H1 (cell line): ENCODE measurements at regions not wholly inside any gene's neighbourhood (a gene's known extent, or its start where the extent isn't known, plus 50 kb on each side); places are given as distances from the start of the nearest gene placed in this dataset.

Source experiments
- ASH2L ChIP-seq: fragments of 200-600, 300-600 bp; sonication (generic); IDR thresholded peaks from one replicate; pipeline ENCODE4 v1.7.1; 2017; ENCODE audit warnings: low read length
- BCL11A ChIP-seq, 2 experiments: IDR thresholded peaks; one replicate each; pipeline ENCODE4 v1.6.1; 2011; ENCODE audit warnings: low read depth in 2 of 2, low read length in 2 of 2, mild to moderate bottlenecking in 2 of 2
- EP300 ChIP-seq, 2 experiments: IDR thresholded peaks; 1 replicate in 1 of 2; 2 replicates in 1 of 2; pipeline ENCODE4 v1.6.1; 2011 to 2012; ENCODE audit warnings: low read depth in 2 of 2, low read length in 2 of 2, mild to moderate bottlenecking in 2 of 2, borderline replicate concordance in 1 of 2, inconsistent platforms in 1 of 2, moderate library complexity in 1 of 2
- POU5F1 ChIP-seq: IDR thresholded peaks from 2 replicates; pipeline ENCODE4 v1.6.1; 2011; ENCODE audit warnings: low read depth, mild to moderate bottlenecking, low read length, moderate library complexity
- SP1 ChIP-seq: IDR thresholded peaks from 2 replicates; pipeline ENCODE4 v1.6.1; 2011; ENCODE audit warnings: low read depth, low read length
- SRF ChIP-seq: IDR thresholded peaks from 2 replicates; pipeline ENCODE4 v1.6.1; 2011; ENCODE audit warnings: mild to moderate bottlenecking, low read depth, low read length, moderate library complexity
- YY1 ChIP-seq: IDR thresholded peaks from 2 replicates; pipeline ENCODE4 v1.6.1; 2011; ENCODE audit warnings: low read depth, mild to moderate bottlenecking, low read length

DNA sequence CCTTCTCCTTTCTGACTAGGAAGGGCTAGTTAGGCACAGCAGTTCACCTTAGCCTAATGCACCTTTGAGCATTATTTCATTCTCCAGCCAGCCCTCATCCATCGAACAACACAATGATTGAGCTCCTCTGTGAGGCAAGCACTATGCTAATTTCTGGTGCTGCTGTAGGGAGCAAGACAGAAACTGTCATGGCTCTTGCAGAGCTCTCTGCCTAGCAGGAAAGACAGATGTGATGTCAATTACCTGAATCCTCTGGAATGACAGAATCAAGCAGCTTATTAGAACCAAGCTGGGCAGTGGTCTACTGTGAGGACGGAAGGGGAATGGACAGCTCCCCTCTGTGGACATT, 256.1 kb upstream of the NOCT start (continued):
- TF ChIP-seq EP300 (IDR thresholded peaks at IDR 0.05; ENCODE audit: borderline replicate concordance in 1 of 2, low read depth in 2 of 2, low read length in 2 of 2) (no peak), SP1 (no peak), ASH2L (no peak), YY1 (no peak), BCL11A (IDR thresholded peaks at IDR 0.05; ENCODE audit: low read depth in 2 of 2, low read length in 2 of 2) (no peak), POU5F1 (no peak), SRF (no peak)
